Activated gamma-delta T cell (primary cell): ENCODE measurements at regions not wholly inside any gene's neighbourhood (a gene's known extent, or its start where the extent isn't known, plus 50 kb on each side); places are given as distances from the start of the nearest gene placed in this dataset.

Source experiments
- DNase-seq: peaks from one replicate; lab custom pipeline; 2025; lab: John Stamatoyannopoulos, UW

GRCh38 chr2:12168354-12168753, 421.9 kb downstream of the LPIN1 start:
- DNase-seq = no peak

DNA sequence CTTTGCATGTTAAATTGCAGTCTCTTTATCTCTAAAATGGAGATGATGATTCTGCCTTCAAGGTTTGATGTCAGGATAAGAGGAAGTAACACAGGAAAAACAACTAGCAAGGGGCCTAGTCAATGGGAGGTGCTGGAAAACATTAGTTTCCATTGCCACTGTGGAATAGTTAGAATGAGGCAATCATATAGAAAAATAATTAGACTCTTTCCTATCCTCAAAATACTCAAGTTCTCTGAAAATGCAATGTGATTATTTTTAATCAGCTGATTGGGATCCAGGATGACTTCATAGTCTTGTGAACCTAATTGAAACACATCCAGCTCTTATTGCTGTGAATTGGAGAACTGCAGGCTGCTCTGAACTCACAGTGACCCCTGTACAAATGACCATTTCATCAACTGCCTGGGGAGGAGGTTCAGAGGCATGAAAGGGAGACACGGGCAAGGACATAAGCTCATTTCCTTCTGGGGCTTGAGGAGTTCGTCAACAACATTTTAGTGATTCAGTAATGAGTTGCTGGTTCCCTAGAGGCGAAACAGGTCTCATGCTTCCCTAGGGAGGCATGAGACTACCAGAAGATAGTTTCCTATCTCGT, 422.5 kb downstream of the LPIN1 start:
- DNase-seq = no peak

DNA sequence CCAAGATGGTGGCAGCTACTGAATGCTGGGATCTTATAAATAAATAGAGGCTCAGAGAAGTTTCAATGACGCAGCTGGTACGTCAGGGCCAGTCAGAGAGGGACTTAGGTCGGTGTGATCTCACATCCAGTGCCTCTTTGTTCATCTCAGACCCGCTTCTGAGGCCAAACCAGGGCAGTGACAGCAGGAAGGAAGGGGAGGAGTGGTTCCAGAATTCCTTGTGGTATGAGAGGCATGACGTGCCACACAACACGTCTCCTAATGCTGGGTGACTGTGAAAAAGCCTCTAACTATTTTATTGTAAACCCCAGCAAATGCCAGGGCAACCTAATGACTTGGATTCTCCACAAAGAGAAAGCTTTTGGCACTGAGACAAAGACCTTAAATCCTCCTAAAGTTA, 423.3 kb downstream of the LPIN1 start:
- no peak for DNase-seq

DNA sequence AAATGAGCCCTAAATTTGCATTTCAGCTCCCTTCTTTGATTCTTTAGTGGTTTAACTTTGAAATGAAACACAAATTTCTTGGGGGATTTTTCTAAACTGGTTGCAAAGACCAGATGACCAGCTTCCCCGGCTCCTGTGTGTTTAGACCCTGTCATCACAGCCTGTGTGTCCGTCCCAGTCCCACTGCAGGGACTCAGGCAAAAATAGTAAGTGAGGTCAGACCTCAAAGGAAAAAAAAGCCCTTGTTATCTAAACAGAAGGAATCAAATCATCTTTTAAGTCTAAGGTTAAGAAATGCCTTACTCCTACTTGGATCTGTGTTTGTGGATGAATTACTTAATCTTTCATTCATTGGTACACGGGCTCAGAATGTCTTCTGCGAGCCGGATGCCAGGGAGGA, 423.7 kb downstream of the LPIN1 start:
- DNase-seq = no peak

GRCh38 chr2:12173271-12173942, 427.0 kb downstream of the LPIN1 start:
- DNase-seq = no peak

DNA sequence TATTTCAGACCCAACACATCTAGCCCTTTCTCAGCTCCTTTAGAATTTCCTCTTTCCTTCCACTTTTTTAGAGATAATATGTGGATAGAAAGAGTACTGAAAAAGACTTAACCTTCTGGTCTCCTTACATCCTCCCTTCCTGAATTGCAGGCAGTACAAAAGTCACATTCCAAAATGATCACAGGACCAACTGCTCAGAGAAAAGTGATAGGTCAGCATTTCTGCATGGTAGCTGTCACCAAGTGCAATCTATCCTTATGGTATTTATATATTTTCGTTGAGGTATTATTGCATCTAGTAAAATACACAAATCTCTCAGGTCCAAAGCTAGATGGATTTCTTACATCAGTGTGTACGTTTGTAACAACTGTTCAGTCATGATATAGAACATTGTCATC, 427.5 kb downstream of the LPIN1 start:
- no peak for DNase-seq

DNA sequence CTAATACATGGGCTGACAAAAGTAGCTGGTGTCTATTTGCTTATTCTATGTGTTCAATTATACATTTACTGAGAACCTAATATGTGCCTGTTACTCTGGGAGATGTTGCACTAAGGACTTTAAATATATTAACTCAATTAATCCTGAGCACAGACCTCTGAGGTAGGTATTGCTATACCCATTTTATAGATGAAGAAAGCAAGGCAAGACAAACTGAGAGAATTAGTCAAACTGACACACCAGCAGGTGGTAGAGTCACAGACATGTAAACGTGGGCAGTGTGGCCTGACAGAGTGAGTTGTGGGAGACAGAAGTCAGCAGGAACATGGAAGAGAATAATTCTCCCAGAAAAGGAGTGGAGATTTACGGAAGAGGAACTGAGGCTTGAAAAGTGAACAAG, 428.9 kb downstream of the LPIN1 start:
- no peak for DNase-seq

DNA sequence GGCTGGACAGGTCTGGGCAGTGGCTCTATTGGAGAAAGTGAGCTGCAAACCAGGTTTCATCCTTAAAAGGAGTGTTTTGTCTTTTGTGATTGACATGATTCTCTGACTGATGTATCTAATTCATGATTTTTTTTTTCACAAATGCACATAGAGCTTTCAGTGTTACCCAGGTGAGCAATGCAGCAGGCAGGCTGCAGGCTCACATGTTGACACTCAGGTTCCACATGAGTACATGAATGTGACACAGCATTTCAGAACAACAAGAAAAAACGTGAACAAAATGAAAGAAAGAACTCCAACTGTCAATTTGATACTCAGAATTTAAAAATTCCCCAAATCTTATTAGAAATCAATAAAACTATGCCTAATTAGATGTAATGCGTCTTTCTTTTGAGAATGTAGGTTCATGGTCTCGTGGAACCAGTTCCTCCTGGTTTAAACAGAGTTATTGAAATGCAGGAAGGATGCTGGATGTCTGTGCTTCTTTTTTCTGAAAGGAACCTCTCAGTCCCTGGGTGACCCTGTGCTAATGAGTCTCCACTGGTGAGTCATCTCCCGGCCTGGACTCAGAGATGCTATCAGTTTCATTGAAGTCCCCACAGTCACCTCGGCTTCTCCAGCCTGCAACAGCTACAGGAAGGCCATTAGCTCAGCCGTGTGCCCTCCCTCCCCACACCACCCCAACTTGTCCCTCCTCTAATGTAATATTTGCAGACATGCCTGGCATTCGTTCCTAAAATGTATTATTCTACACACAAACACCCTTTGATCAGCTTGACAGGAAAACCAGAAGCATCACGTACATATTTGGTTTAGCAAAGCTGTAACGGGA, 430.4 kb downstream of the LPIN1 start:
- no peak for DNase-seq

DNA sequence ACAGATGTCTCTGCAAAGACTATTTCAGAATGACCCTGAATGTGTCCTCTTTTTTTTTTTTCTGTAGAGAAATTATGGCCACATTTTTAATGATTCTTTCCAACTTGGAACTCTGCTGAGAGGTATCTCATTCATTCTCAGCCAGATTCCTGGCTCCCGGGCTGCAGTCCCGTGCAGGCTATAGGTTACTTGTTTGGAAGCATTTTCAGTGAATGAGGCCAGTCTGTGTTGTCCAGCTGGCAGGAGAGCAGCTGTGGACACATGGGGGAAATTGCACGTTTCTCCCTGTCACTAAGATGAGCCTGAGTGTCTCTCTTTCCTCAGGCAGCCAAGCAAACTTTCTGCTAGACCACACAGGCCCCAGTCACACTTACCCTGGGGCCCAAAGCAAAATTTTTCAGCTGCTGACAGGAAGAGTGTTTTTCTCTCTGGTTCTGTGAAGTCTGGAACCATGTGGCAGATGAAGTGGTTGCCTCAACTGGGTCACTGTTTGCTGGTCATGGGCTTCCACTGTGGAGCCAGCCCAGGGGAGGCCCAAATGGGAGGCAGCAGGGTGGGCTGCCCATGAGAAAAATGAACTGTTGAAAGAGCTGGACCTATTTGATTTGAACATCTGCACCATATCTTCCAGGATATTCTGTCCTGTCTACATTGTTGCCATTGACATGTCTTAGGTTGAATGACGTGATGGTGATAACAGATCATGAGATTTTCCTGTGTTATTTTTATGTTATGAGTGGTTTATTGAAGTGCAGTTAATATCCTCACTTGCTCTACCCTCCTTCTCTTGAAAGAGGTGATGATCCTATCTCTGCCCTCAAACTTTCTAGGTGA, 431.2 kb downstream of the LPIN1 start:
- DNase-seq = no peak

- DNase-seq = no peak
Observed at GRCh38 chr2:12178289-12179080, 432.1 kb downstream of the LPIN1 start.

DNA sequence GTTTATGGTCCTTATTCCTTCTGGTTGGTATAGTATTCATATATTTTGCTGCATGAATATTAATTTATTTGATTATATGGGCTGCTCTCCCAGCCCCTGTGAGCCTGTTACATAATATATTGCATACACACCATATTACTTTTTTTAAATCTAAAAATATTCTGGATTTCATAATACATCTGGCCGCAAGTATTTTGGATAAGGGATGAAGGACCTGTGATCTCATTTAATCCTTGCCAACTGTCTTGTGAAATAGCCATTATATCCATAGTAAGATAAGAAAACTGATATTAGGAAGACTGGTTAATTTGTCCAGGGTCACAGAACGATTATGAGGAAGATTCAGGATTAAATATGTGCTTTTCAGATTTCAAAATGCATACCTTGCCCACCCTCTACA, 433.6 kb downstream of the LPIN1 start:
- DNase-seq = no peak

- no peak for DNase-seq
Observed at GRCh38 chr2:12183032-12183645, 436.7 kb downstream of the LPIN1 start.

GRCh38 chr2:12192762-12193161, 446.3 kb downstream of the LPIN1 start:
- DNase-seq = no peak

DNA sequence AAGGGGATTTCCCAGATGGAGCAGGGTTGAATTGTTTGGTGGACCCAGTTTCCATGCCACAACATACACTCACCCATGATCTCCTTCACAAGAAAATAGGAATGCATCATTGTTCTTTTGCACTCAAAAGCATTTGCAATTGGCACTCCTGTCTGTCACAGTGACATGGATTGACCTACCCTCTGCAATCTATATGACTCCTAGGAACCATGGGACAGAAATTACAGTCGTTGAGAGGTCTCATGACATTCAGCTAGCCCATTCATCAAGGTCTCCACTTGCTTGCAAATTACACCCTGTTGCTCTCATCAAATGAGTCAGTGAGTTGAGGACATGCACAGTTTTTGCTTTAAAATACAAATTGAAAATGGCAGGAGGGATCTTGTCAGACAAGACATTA, 448.5 kb downstream of the LPIN1 start:
- DNase-seq = no peak

GRCh38 chr2:12196495-12196894, 450.1 kb downstream of the LPIN1 start:
- DNase-seq = no peak

DNA sequence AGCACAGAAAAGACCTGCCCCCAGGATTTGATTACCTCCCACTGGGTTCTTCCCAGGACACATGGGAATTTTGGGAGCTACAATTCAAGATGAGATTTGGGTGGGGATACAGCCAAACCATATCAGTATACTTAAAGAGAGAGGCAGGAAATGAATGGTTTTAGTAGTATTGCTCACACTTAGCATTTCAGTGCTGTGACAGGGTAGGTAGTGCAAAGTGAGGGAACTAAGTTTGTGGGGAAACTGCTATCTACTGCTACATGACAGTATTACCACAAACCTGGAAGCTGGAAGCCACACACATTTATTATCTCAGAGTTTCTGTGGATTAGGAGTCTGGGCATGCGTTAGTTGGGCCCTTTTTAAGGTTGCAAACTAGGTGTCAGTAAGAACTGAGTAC, 450.7 kb downstream of the LPIN1 start:
- DNase-seq = no peak

- no peak for DNase-seq
Observed at GRCh38 chr2:12199491-12200211, 453.2 kb downstream of the LPIN1 start.

- DNase-seq = no peak
Observed at GRCh38 chr2:12201369-12201768, 454.9 kb downstream of the LPIN1 start.

DNA sequence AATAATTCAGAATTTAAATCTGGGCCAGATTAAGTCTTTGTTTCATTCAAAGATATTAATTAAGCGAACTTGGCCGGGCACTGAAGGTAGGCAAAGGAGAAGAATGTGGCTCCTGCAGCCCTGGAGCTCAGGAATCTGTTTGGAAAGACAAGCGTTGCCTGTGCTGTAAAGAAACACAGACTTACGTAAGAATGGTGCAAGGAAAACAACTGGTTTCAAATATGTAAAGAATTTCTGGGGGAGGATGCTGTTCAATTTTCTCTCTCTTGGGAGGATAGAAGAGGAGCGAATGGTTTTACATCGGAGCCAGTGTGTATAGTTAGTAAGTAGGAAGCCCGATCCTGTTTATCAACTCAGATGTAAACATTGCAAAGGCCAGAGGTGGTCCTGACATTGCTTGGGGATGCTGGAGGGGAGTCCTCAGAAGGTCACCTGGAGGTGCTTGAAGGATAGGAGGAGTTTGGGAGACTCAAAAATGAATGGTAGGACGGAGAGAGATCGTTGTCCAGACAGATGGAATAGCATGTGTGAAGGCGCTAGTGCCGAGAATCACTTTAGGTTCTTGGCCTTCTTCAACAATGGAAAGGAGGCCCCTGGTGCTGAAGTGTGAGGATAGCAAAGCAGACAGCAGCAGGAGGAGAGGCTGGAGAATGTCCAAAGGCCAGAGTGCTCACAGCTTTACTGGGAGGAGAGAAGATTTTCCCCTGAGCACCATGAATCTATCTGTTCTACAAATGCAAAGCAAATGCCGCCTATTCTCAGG, 456.1 kb downstream of the LPIN1 start:
- DNase-seq = no peak

DNA sequence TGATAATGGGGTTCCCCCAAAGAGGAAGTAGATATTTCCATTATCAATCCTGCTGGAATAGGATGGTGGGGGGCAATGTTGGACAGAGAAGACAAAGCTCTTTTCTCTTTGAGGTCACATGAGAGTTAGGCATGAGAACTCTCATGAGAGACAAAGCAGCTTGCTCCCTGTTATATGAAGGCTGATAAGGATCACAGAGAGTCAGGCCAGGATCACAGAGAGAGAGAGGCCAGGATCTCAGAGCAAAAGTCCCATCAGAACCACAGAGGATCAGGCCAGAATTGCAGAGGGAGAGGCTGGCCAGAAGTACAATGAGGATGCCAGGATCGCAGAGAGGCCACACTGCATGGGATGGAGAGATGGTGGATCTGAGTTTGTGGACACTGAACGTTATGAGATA, 457.1 kb downstream of the LPIN1 start:
- DNase-seq = no peak
